ENCODE measurements at regions not wholly inside any gene's neighbourhood (a gene's known extent, or its start where the extent isn't known, plus 50 kb on each side); places are given as distances from the start of the nearest gene placed in this dataset.
A peak's percentile ranks its signal among the peaks of the same experiment; 100 is the strongest.

DNA sequence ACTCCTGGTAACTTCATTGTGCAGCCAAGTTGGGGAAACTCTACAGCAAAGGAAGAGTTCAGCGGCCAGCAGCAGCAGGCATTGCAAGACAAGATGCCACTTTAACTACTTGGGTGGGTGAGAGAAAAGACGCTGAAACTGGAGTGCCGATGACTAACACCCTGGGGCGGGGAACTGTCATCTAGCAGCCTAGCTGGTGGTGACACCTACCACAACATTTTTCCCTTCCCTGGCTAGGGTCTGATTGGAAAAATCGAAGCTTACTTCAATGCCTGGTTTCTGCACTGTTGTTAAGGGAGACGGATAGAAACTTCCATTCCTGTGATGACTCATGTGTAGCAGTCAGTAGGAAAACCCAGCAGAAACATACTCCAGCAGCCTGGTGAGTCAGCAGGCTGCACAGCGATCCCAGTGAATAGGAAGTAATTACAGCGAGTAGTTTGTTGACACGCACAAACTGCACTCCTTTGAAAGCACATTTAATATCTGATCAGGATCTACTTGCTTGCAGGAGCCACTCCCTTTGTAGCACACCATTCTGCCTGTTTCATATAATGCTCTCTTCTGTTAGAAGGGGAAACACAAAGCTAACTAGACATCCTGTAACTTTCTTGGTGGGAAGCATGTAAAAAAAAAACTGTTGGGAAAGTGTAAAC, 62.1 kb upstream of the MAPRE2 start:
- Mint-ChIP-seq H3K4me1 (peaks cover 27% of the 10 kb centered on the region), H3K27me3 (ENCODE audit: low read depth) (peaks cover 41% of the 10 kb centered on the region), H3K4me3 (peak overlapping the region; percentile 80), H3K9me3 (no peaks in the 10 kb centered on the region), H3K36me3 (no peaks in the 10 kb centered on the region), H3K27ac (peak overlapping the region; percentile 82)
- TF ChIP-seq, protein P1, sequence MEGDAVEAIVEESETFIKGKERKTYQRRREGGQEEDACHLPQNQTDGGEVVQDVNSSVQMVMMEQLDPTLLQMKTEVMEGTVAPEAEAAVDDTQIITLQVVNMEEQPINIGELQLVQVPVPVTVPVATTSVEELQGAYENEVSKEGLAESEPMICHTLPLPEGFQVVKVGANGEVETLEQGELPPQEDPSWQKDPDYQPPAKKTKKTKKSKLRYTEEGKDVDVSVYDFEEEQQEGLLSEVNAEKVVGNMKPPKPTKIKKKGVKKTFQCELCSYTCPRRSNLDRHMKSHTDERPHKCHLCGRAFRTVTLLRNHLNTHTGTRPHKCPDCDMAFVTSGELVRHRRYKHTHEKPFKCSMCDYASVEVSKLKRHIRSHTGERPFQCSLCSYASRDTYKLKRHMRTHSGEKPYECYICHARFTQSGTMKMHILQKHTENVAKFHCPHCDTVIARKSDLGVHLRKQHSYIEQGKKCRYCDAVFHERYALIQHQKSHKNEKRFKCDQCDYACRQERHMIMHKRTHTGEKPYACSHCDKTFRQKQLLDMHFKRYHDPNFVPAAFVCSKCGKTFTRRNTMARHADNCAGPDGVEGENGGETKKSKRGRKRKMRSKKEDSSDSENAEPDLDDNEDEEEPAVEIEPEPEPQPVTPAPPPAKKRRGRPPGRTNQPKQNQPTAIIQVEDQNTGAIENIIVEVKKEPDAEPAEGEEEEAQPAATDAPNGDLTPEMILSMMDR (IDR thresholded peaks at IDR 0.05; ENCODE audit: unreplicated experiment): no peak
- DNase-seq (ENCODE audit: low spot score in 2 of 2, unreplicated experiment in 2 of 2): peak in 1 of 2 experiments; percentile 51

DNA sequence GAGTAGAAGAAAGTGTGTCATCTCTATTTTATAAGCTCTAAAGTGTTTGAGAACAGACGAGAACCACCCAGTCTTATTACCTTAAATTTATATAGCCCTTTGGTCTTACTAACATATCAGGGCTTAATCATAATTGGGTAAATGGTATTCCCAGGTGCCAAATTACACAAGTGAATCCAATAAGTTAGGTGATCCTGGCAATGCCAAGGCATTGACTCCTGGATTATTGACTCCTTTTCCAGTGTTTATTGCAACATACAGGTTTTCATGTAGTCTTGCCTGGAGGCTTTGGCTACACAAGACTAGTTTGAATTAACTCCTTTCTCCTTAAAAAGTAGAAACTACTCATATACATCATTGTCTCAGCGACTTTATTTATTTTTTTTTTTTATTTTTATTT, 59.7 kb upstream of the MAPRE2 start:
- TF ChIP-seq, protein P1 (IDR thresholded peaks at IDR 0.05; ENCODE audit: unreplicated experiment): no peak
- peaks cover 21% of the 10 kb centered on the region for H3K4me1 Mint-ChIP-seq
- no peak overlapping the region for H3K27ac Mint-ChIP-seq
- no peaks in the 10 kb centered on the region for H3K36me3 Mint-ChIP-seq
- peaks cover 22% of the 10 kb centered on the region for H3K27me3 Mint-ChIP-seq (ENCODE audit: low read depth)
- no peaks in the 10 kb centered on the region for H3K9me3 Mint-ChIP-seq
- DNase-seq (ENCODE audit: low spot score in 2 of 2, unreplicated experiment in 2 of 2): no peak
- H3K4me3 Mint-ChIP-seq: no peak overlapping the region

DNA sequence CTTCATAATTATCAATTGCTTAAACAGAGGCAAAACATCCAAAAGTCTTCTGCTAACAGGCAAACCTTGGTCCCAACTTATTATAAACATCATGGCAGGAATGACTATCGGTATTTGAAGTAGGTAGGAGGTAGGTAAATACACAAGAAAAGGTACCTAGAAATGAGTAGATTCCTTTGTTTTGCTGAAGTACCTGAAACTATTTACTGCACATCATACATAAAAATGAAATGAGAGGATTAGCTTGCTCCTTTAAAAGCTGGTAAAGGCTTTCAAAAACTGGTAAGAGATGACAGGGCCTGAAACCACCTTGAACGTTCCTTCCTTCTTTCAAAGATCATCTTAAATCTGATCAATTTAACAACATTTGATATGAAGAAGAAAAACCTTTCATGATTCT, 55.2 kb upstream of the MAPRE2 start:
- Mint-ChIP-seq H3K27me3 (ENCODE audit: low read depth) (no peaks in the 10 kb centered on the region), H3K4me1 (peaks cover 9% of the 10 kb centered on the region), H3K27ac (no peak overlapping the region), H3K9me3 (no peaks in the 10 kb centered on the region), H3K4me3 (no peak overlapping the region), H3K36me3 (no peaks in the 10 kb centered on the region)
- TF ChIP-seq, protein P1 (IDR thresholded peaks at IDR 0.05; ENCODE audit: unreplicated experiment): no peak
- no peak for DNase-seq (ENCODE audit: low spot score in 2 of 2, unreplicated experiment in 2 of 2)

DNA sequence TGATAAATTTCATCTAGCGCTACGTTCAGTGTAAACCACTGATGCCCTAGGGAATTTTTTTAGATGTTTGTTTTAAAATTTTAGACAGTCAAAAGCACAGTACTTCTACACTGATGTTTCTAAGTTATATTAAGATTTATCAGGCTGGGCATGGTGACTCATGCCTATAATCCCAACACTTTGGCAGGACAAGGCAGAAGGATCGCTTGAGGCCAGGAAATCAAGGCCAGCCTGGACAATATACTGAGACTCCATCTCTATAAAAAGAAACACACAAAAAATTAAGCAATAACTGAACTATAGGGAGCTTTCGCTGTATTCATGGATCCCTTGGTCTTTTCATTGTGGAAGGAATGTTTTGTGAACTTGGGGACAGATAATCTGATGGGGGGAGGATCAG, 50.6 kb upstream of the MAPRE2 start:
- H3K27ac Mint-ChIP-seq: no peak overlapping the region
- no peak for DNase-seq (ENCODE audit: low spot score in 2 of 2, unreplicated experiment in 2 of 2)

DNA sequence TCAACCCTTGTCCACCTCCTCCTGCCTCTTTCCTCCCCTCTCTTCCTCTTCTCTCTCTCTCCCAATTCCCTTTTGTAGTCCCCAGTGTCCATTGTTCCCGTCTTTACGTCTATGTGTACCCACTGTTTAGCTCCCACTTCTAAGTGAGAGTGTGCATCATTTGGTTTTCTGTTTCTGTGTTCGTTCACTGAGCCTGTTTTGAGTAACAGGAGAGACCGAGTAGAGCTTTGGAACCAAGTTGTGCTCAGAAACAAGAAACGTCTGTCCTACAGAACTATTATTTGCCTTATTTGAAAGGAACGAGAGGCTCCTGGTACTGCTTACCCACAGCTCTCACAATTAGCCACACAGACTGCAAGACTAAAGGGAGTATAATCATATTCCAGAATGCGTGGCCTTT, 50.1 kb upstream of the MAPRE2 start:
- no peak overlapping the region for H3K27ac Mint-ChIP-seq
- no peak for DNase-seq (ENCODE audit: low spot score in 2 of 2, unreplicated experiment in 2 of 2)
- H3K27me3 Mint-ChIP-seq (ENCODE audit: low read depth): no peaks in the 10 kb centered on the region
- TF ChIP-seq, protein P1 (IDR thresholded peaks at IDR 0.05; ENCODE audit: unreplicated experiment): no peak
- no peak overlapping the region for H3K4me3 Mint-ChIP-seq
- H3K36me3 Mint-ChIP-seq: no peaks in the 10 kb centered on the region
- no peaks in the 10 kb centered on the region for H3K9me3 Mint-ChIP-seq
- peaks cover 9% of the 10 kb centered on the region for H3K4me1 Mint-ChIP-seq

More for the DNA sequence above, 50.6 kb upstream of the MAPRE2 start:
- no peaks in the 10 kb centered on the region for H3K36me3 Mint-ChIP-seq
- TF ChIP-seq, protein P1 (IDR thresholded peaks at IDR 0.05; ENCODE audit: unreplicated experiment): no peak
- peaks cover 9% of the 10 kb centered on the region for H3K4me1 Mint-ChIP-seq
- H3K4me3 Mint-ChIP-seq: no peak overlapping the region
- H3K27me3 Mint-ChIP-seq (ENCODE audit: low read depth): no peaks in the 10 kb centered on the region
- no peaks in the 10 kb centered on the region for H3K9me3 Mint-ChIP-seq

Measured in mesothelial cell of epicardium (in vitro differentiated cells).